Neural progenitor cell (in vitro differentiated cells): ENCODE measurements at regions not wholly inside any gene's neighbourhood (a gene's known extent, or its start where the extent isn't known, plus 50 kb on each side); places are given as distances from the start of the nearest gene placed in this dataset.

Experiments used
- EZH2 ChIP-seq: fragments of 200-600 bp; sonication (generic); IDR thresholded peaks from 2 replicates; pipeline ENCODE4 v1.6.1; 2017; ENCODE audit warnings: antibody characterized with exemption, mild to moderate bottlenecking, moderate library complexity
- EZH2phosphoT487 ChIP-seq: fragments of 200-600 bp; sonication (generic); IDR thresholded peaks from 2 replicates; pipeline ENCODE4 v1.6.1; 2017; ENCODE audit warnings: antibody characterized with exemption
- TF ChIP-seq, protein P1 (sequence below): fragments of 200-600 bp; sonication (generic); IDR thresholded peaks from 2 replicates; pipeline ENCODE4 v1.5.1; 2017; ENCODE audit warnings: antibody characterized with exemption, mild to moderate bottlenecking

DNA sequence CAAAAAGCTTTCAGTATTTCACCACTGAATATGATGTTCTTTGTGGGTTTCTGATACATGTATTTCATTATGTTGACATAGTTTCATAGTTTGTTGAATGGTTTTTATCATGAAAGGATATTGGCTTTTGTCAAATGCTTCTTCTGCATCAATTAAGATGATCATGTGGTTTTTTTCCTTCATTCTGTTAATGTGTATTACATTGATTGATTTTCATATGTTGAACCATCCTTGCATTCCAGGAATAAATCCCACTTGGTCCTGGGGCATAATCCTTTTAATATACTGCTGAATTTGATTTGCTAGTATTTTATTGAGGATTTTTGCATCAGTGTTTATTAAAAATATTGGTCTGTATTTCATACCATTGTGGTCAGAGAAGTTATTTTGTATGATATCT, 70.9 kb upstream of the BHLHE23 start:
- TF ChIP-seq EZH2 (no peak), EZH2phosphoT487 (no peak)
- TF ChIP-seq, protein P1, sequence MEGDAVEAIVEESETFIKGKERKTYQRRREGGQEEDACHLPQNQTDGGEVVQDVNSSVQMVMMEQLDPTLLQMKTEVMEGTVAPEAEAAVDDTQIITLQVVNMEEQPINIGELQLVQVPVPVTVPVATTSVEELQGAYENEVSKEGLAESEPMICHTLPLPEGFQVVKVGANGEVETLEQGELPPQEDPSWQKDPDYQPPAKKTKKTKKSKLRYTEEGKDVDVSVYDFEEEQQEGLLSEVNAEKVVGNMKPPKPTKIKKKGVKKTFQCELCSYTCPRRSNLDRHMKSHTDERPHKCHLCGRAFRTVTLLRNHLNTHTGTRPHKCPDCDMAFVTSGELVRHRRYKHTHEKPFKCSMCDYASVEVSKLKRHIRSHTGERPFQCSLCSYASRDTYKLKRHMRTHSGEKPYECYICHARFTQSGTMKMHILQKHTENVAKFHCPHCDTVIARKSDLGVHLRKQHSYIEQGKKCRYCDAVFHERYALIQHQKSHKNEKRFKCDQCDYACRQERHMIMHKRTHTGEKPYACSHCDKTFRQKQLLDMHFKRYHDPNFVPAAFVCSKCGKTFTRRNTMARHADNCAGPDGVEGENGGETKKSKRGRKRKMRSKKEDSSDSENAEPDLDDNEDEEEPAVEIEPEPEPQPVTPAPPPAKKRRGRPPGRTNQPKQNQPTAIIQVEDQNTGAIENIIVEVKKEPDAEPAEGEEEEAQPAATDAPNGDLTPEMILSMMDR = no peak
